H1 (cell line): ENCODE measurements at regions not wholly inside any gene's neighbourhood (a gene's known extent, or its start where the extent isn't known, plus 50 kb on each side); places are given as distances from the start of the nearest gene placed in this dataset.

Experiments used
- CTCF ChIA-PET: fragments of 300-600 bp; sonication (Branson Sonifier 250); formaldehyde crosslinking; loops from one replicate; lab custom pipeline; 2021; ENCODE audit not compliant: partially characterized antibody; lab: Charles Lee
- POLR2A ChIA-PET: fragments of 300-600 bp; sonication (Branson Sonifier 250); formaldehyde crosslinking; loops from one replicate; lab custom pipeline; 2021; ENCODE audit warnings: inconsistent platforms; ENCODE audit not compliant: partially characterized antibody; lab: Charles Lee
- DNase-seq, 2 experiments: peaks; one replicate each; pipeline versions ENCODE4 v3.0.0 to v3.0.0-alpha.2; 2010 to 2022; ENCODE audit warnings: low spot score in 2 of 2, low read depth in 1 of 2, mixed read lengths in 1 of 2
- FAIRE-seq: peaks from 2 replicates; lab custom pipeline; 2011; peaks lifted over from hg19 to GRCh38; lab: Jason Lieb, UNC
- H2AFZ ChIP-seq: 2 replicates; pipeline ENCODE4 v1.8.1; 2012; ENCODE audit warnings: low read length, inconsistent platforms
- H2AK5ac ChIP-seq: 2 replicates; pipeline ENCODE4 v1.6.1; 2013; ENCODE audit warnings: low read depth, low read length
- H2BK120ac ChIP-seq: replicated peaks from 2 replicates; pipeline ENCODE3; 2013; ENCODE audit warnings: low read depth, low read length, inconsistent platforms
- H2BK12ac ChIP-seq: 2 replicates; pipeline ENCODE4 v1.6.1; 2013; ENCODE audit warnings: low read depth, low read length
- H2BK15ac ChIP-seq: 2 replicates; pipeline ENCODE4 v1.6.1; 2013; ENCODE audit warnings: low read length
- H2BK20ac ChIP-seq: 2 replicates; pipeline ENCODE4 v1.6.1; 2013; ENCODE audit warnings: low read length
- H2BK5ac ChIP-seq: 2 replicates; pipeline ENCODE4 v1.6.1; 2013; ENCODE audit warnings: low read depth, low read length
- H3K14ac ChIP-seq: 2 replicates; pipeline ENCODE4 v1.6.1; 2013; ENCODE audit warnings: inconsistent platforms; ENCODE audit not compliant: insufficient read length
- H3K18ac ChIP-seq: 2 replicates; pipeline ENCODE4 v1.6.1; 2013; ENCODE audit warnings: low read length; ENCODE audit errors: extremely low read depth
- H3K23ac ChIP-seq: 2 replicates; pipeline ENCODE4 v1.6.1; 2013; ENCODE audit warnings: inconsistent platforms; ENCODE audit not compliant: insufficient read length
- H3K23me2 ChIP-seq: 2 replicates; pipeline ENCODE4 v1.6.1; 2013; ENCODE audit warnings: low read depth, low read length
- H3K27ac ChIP-seq: 2 replicates; pipeline ENCODE4 v1.6.1; 2011; ENCODE audit warnings: low read depth, low read length, inconsistent platforms
- H3K27me3 ChIP-seq, 4 experiments: replicated peaks in 1 of 4; 1 replicate in 1 of 4; 2 replicates in 3 of 4; pipeline versions ENCODE4 v1.6.1 to v1.8.1; 2011 to 2013; ENCODE audit warnings: low read length in 3 of 4, mild to moderate bottlenecking in 3 of 4, inconsistent platforms in 2 of 4, mixed read lengths in 2 of 4, moderate library complexity in 1 of 4; ENCODE audit not compliant: control insufficient read depth in 3 of 4, insufficient read depth in 3 of 4; ENCODE audit errors: extremely low read depth in 1 of 4
- H3K36me3 ChIP-seq, 4 experiments: 2 replicates each; pipeline versions ENCODE4 v1.6.1 to v1.8.1; 2011 to 2013; ENCODE audit warnings: mild to moderate bottlenecking in 4 of 4, low read length in 3 of 4, moderate library complexity in 2 of 4, control low read depth in 1 of 4, inconsistent platforms in 1 of 4; ENCODE audit not compliant: insufficient read depth in 4 of 4, control insufficient read depth in 2 of 4
- H3K4ac ChIP-seq: replicated peaks from 2 replicates; pipeline ENCODE3; 2013; ENCODE audit warnings: low read length, low read depth, mixed read lengths, inconsistent platforms; ENCODE audit not compliant: insufficient read length
- H3K4me1 ChIP-seq, 4 experiments: replicated peaks in 1 of 4; 1 replicate in 1 of 4; 2 replicates in 3 of 4; pipeline versions ENCODE4 v1.6.1 to v1.8.1; 2011 to 2013; ENCODE audit warnings: low read length in 3 of 4, inconsistent platforms in 2 of 4, mixed read lengths in 1 of 4; ENCODE audit not compliant: insufficient read depth in 4 of 4, control insufficient read depth in 3 of 4
- H3K4me2 ChIP-seq, 2 experiments: 2 replicates each; pipeline versions ENCODE4 v1.6.1 to v1.8.1; 2011 to 2013; ENCODE audit warnings: low read depth in 2 of 2, low read length in 2 of 2, control low read depth in 1 of 2, inconsistent platforms in 1 of 2, mild to moderate bottlenecking in 1 of 2; ENCODE audit not compliant: insufficient read depth in 1 of 2
- H3K4me3 ChIP-seq, 4 experiments: fragments of 200-600, 300-600 bp in 1 of 4; sonication (generic), shearing (Covaris generic), sonication (Bioruptor Twin) in 1 of 4; 2 replicates each; pipeline versions ENCODE4 v1.5.1 to v1.8.1; 2011 to 2016; ENCODE audit warnings: low read length in 4 of 4, low read depth in 3 of 4, control low read depth in 2 of 4, inconsistent platforms in 2 of 4, mild to moderate bottlenecking in 2 of 4, mixed read lengths in 1 of 4, moderate library complexity in 1 of 4; ENCODE audit not compliant: insufficient read depth in 2 of 4; ENCODE audit errors: extremely low read depth in 1 of 4
- H3K56ac ChIP-seq: replicated peaks from 2 replicates; pipeline ENCODE3; 2013; ENCODE audit warnings: low read depth, mild to moderate bottlenecking, mixed read lengths, low read length, inconsistent platforms; ENCODE audit not compliant: insufficient read length
- H3K79me1 ChIP-seq: 2 replicates; pipeline ENCODE4 v1.6.1; 2013; ENCODE audit warnings: low read depth, low read length, control low read depth
- H3K79me2 ChIP-seq, 2 experiments: 2 replicates each; pipeline versions ENCODE4 v1.6.1 to v1.8.1; 2012 to 2013; ENCODE audit warnings: low read length in 2 of 2, mild to moderate bottlenecking in 2 of 2, inconsistent platforms in 1 of 2; ENCODE audit not compliant: insufficient read depth in 2 of 2, control insufficient read depth in 1 of 2
- H3K9ac ChIP-seq, 4 experiments: replicated peaks in 1 of 4; 1 replicate in 1 of 4; 2 replicates in 3 of 4; pipeline versions ENCODE4 v1.6.1 to v1.8.1; 2011 to 2013; ENCODE audit warnings: low read depth in 3 of 4, low read length in 3 of 4, control low read depth in 2 of 4, mild to moderate bottlenecking in 2 of 4, moderate library complexity in 2 of 4, inconsistent platforms in 1 of 4; ENCODE audit errors: extremely low read depth in 1 of 4
- H3K9me3 ChIP-seq, 2 experiments: 2 replicates each; pipeline versions ENCODE4 v1.6.1 to v1.8.1; 2012 to 2013; ENCODE audit warnings: mild to moderate bottlenecking in 2 of 2, moderate library complexity in 2 of 2, control low read depth in 1 of 2, inconsistent platforms in 1 of 2, low read depth in 1 of 2, low read length in 1 of 2, mixed read lengths in 1 of 2; ENCODE audit not compliant: insufficient read depth in 2 of 2
- H4K20me1 ChIP-seq, 2 experiments: replicated peaks in 1 of 2; 2 replicates each; pipeline versions ENCODE3 to v1.8.1; 2011 to 2013; ENCODE audit warnings: inconsistent platforms in 2 of 2, low read length in 2 of 2, mild to moderate bottlenecking in 1 of 2; ENCODE audit not compliant: insufficient read depth in 2 of 2, control insufficient read depth in 1 of 2
- H4K5ac ChIP-seq: 2 replicates; pipeline ENCODE4 v1.6.1; 2013; ENCODE audit warnings: low read length, low read depth, mixed read lengths, inconsistent platforms; ENCODE audit not compliant: insufficient read length
- H4K8ac ChIP-seq: 2 replicates; pipeline ENCODE4 v1.8.0; 2013; ENCODE audit warnings: mild to moderate bottlenecking, moderate library complexity, low read length, inconsistent platforms; ENCODE audit not compliant: insufficient read depth; ENCODE audit errors: extremely low read depth
- H4K91ac ChIP-seq: replicated peaks from 2 replicates; pipeline ENCODE3; 2013; ENCODE audit warnings: low read length, mixed read lengths, inconsistent platforms; ENCODE audit not compliant: insufficient read length
- BCL11A ChIP-seq, 2 experiments: IDR thresholded peaks; one replicate each; pipeline ENCODE4 v1.6.1; 2011; ENCODE audit warnings: low read depth in 2 of 2, low read length in 2 of 2, mild to moderate bottlenecking in 2 of 2
- CBX8 ChIP-seq: fragments of 300-800, 300-1000 bp; sonication (generic); IDR thresholded peaks from 2 replicates; pipeline ENCODE4 v1.7.1; 2016; ENCODE audit warnings: low read depth, low read length, borderline replicate concordance
- EZH2 ChIP-seq: fragments of 200-600 bp; sonication (generic); IDR thresholded peaks from 2 replicates; pipeline ENCODE4 v1.7.1; 2012; ENCODE audit warnings: low read depth, mild to moderate bottlenecking, moderate library complexity, low read length, inconsistent platforms; ENCODE audit not compliant: severe bottlenecking
- GABPA ChIP-seq: IDR thresholded peaks from 2 replicates; pipeline ENCODE4 v1.6.1; 2011; ENCODE audit warnings: mild to moderate bottlenecking, low read length, moderate library complexity, borderline replicate concordance; ENCODE audit not compliant: insufficient read depth
- TBP ChIP-seq: IDR thresholded peaks from 2 replicates; pipeline ENCODE4 v1.6.1; 2011; ENCODE audit warnings: low read depth, low read length, improper control_type of control experiment
- TCF12 ChIP-seq: IDR thresholded peaks from 2 replicates; pipeline ENCODE4 v1.6.1; 2011; ENCODE audit warnings: low read depth, mild to moderate bottlenecking, low read length
- WGBS, 2 experiments: shearing (Covaris generic) in 1 of 2; methylation state at CpG; one replicate each; pipeline versions ENCODE4 v1.1.6 to v1.1.7; 2013 to 2015; ENCODE audit warnings: low lambda C conversion rate in 2 of 2, mixed read lengths in 2 of 2, inconsistent platforms in 1 of 2, low coverage in 1 of 2, missing lambda C conversion rate in 1 of 2; ENCODE audit not compliant: insufficient replicate concordance in 2 of 2, insufficient coverage in 1 of 2, insufficient read length in 1 of 2; ENCODE audit errors: extremely low coverage in 1 of 2, missing lambda C conversion rate in 1 of 2; 5-methylcytosine and 5-hydroxymethylcytosine counted together

DNA sequence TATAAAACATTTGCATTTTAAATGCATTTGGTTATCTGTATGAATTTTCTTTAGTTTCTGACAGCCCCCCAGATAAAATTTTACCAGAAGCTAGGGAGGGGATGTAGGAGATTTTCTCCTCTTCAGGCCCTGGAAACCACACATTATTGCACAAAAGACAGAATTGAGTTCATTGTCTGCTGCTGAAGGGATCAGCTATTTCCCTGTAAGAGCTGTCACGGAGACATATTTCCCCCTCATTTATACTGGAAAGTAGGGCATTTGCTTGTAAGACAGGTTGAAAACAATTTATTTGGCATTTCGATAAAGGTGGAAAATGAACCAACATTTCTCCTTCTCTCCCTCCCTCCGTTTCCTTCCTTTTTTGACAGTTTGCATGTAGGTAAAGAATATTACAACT is 241.3 kb upstream of the LCORL start:
- H3K79me2 ChIP-seq = no peaks in the 10 kb centered on the region
- no peak overlapping the region for H2BK20ac ChIP-seq
- no peak overlapping the region for H2BK5ac ChIP-seq
- no peak for FAIRE-seq
- H3K4ac ChIP-seq = no peak overlapping the region
- H3K4me3 ChIP-seq = no peak overlapping the region
- no peaks in the 10 kb centered on the region for H3K36me3 ChIP-seq
- H3K4me2 ChIP-seq = no peak overlapping the region
- no peaks in the 10 kb centered on the region for H3K27me3 ChIP-seq
- no peak overlapping the region for H3K14ac ChIP-seq
- H3K9ac ChIP-seq = no peak overlapping the region
- no peaks in the 10 kb centered on the region for H3K23me2 ChIP-seq
- H2BK120ac ChIP-seq = no peak overlapping the region
- no peak overlapping the region for H3K18ac ChIP-seq
- H4K5ac ChIP-seq = no peak overlapping the region
- no peaks in the 10 kb centered on the region for H3K4me1 ChIP-seq
- H2AK5ac ChIP-seq = no peak overlapping the region
- H4K8ac ChIP-seq = no peak overlapping the region
- H3K9me3 ChIP-seq = peaks cover 50 to 59% of the 10 kb centered on the region in 2 experiments
- DNase-seq = no peak
- H3K79me1 ChIP-seq = no peaks in the 10 kb centered on the region
- TF ChIP-seq CBX8 (no peak), GABPA (no peak), EZH2 (no peak), TBP (no peak), BCL11A (IDR thresholded peaks at IDR 0.05; ENCODE audit: low read depth in 2 of 2, low read length in 2 of 2) (no peak), TCF12 (no peak)
- no peaks in the 10 kb centered on the region for H4K20me1 ChIP-seq
- no peak overlapping the region for H3K56ac ChIP-seq
- no peak overlapping the region for H2BK12ac ChIP-seq
- no peak overlapping the region for H3K23ac ChIP-seq
- 75% methylated on average over 3 of the region's 3 CpGs; no CpG with 5 or more reads in 1 of the 2 experiments for WGBS, 2 experiments
- POLR2A ChIA-PET = no interaction called here
- no peak overlapping the region for H2AFZ ChIP-seq
- no peak overlapping the region for H4K91ac ChIP-seq
- CTCF ChIA-PET = no interaction called here
- no peak overlapping the region for H3K27ac ChIP-seq
- no peak overlapping the region for H2BK15ac ChIP-seq
